ENCODE measurements at regions not wholly inside any gene's neighbourhood (a gene's known extent, or its start where the extent isn't known, plus 50 kb on each side); places are given as distances from the start of the nearest gene placed in this dataset.

- POLR2A ChIA-PET (ENCODE audit: partially characterized antibody) = no interaction called here
- H3K14ac ChIP-seq (ENCODE audit: insufficient read length) = no peak overlapping the region
- no peaks in the 10 kb centered on the region for H3K36me3 ChIP-seq (ENCODE audit: control insufficient read depth in 2 of 4, insufficient read depth in 4 of 4, low read length in 3 of 4)
- no peak overlapping the region for H2AK5ac ChIP-seq (ENCODE audit: low read depth, low read length)
- no peak overlapping the region for H4K8ac ChIP-seq (ENCODE audit: extremely low read depth, insufficient read depth, low read length)
- H3K56ac ChIP-seq (replicated peaks; ENCODE audit: insufficient read length, low read depth, low read length) = no peak overlapping the region
- H3K23ac ChIP-seq (ENCODE audit: insufficient read length) = no peak overlapping the region
- no peaks in the 10 kb centered on the region for H3K79me2 ChIP-seq (ENCODE audit: control insufficient read depth in 1 of 2, insufficient read depth in 2 of 2, low read length in 2 of 2)
- FAIRE-seq (no peak), DNase-seq (ENCODE audit: low read depth in 1 of 2, low spot score in 2 of 2) (no peak)
- H3K27me3 ChIP-seq (replicated peaks in 1 of 4; ENCODE audit: control insufficient read depth in 3 of 4, extremely low read depth in 1 of 4, insufficient read depth in 3 of 4, low read length in 3 of 4) = no peaks in the 10 kb centered on the region
- no peak overlapping the region for H2BK5ac ChIP-seq (ENCODE audit: low read depth, low read length)
- no peak overlapping the region for H3K4me3 ChIP-seq (ENCODE audit: extremely low read depth in 1 of 4, insufficient read depth in 2 of 4, low read depth in 3 of 4, low read length in 4 of 4)
- no peaks in the 10 kb centered on the region for H3K23me2 ChIP-seq (ENCODE audit: low read depth, low read length)
- no peak overlapping the region for H2BK120ac ChIP-seq (replicated peaks; ENCODE audit: low read depth, low read length)
- no peak overlapping the region for H3K4ac ChIP-seq (replicated peaks; ENCODE audit: insufficient read length, low read depth, low read length)
- no peak overlapping the region for H3K9ac ChIP-seq (replicated peaks in 1 of 4; ENCODE audit: extremely low read depth in 1 of 4, low read depth in 3 of 4, low read length in 3 of 4)
- no peaks in the 10 kb centered on the region for H4K20me1 ChIP-seq (replicated peaks in 1 of 2; ENCODE audit: control insufficient read depth in 1 of 2, insufficient read depth in 2 of 2, low read length in 2 of 2)
- WGBS, 2 experiments (ENCODE audit: extremely low coverage in 1 of 2, insufficient coverage in 1 of 2, insufficient read length in 1 of 2, insufficient replicate concordance in 2 of 2, low coverage in 1 of 2, low lambda C conversion rate in 2 of 2, missing lambda C conversion rate in 1 of 2) = 48% methylated on average over 2 of the region's 2 CpGs; no CpG with 5 or more reads in 1 of the 2 experiments
- no peak overlapping the region for H2AFZ ChIP-seq (ENCODE audit: low read length)
- CTCF ChIA-PET (ENCODE audit: partially characterized antibody) = no interaction called here
- H2BK15ac ChIP-seq (ENCODE audit: low read length) = no peak overlapping the region
- no peak overlapping the region for H2BK20ac ChIP-seq (ENCODE audit: low read length)
- H3K4me2 ChIP-seq (ENCODE audit: insufficient read depth in 1 of 2, low read depth in 2 of 2, low read length in 2 of 2) = no peak overlapping the region
- H3K79me1 ChIP-seq (ENCODE audit: low read depth, low read length) = no peaks in the 10 kb centered on the region
- TF ChIP-seq TCF12 (IDR thresholded peaks at IDR 0.05; ENCODE audit: low read depth, low read length) (no peak), FOSL1 (IDR thresholded peaks at IDR 0.05; ENCODE audit: insufficient read depth, low read depth, low read length) (no peak), KDM1A (IDR thresholded peaks at IDR 0.05; ENCODE audit: borderline replicate concordance, low read length) (no peak), KDM5A (IDR thresholded peaks at IDR 0.05; ENCODE audit: low read length) (no peak), RNF2 (IDR thresholded peaks at IDR 0.05; ENCODE audit: borderline replicate concordance, low read depth, low read length, missing control alignments, poor library complexity, severe bottlenecking) (no peak)
- no peak overlapping the region for H4K5ac ChIP-seq (ENCODE audit: insufficient read length, low read depth, low read length)
- H3K9me3 ChIP-seq (ENCODE audit: insufficient read depth in 2 of 2, low read depth in 1 of 2, low read length in 1 of 2) = no peaks in the 10 kb centered on the region
- H4K91ac ChIP-seq (replicated peaks; ENCODE audit: insufficient read length, low read length) = no peak overlapping the region
- no peak overlapping the region for H3K27ac ChIP-seq (ENCODE audit: low read depth, low read length)
- no peak overlapping the region for H3K18ac ChIP-seq (ENCODE audit: extremely low read depth, low read length)
- H2BK12ac ChIP-seq (ENCODE audit: low read depth, low read length) = no peak overlapping the region
- H3K4me1 ChIP-seq (replicated peaks in 1 of 4; ENCODE audit: control insufficient read depth in 3 of 4, insufficient read depth in 4 of 4, low read length in 3 of 4) = no peaks in the 10 kb centered on the region
These were observed 238.2 kb upstream of the OBI1 start for GRCh38 chr13:78897200-78897599.

Data from H1 (cell line).